ENCODE measurements at regions not wholly inside any gene's neighbourhood (a gene's known extent, or its start where the extent isn't known, plus 50 kb on each side); places are given as distances from the start of the nearest gene placed in this dataset.

DNA sequence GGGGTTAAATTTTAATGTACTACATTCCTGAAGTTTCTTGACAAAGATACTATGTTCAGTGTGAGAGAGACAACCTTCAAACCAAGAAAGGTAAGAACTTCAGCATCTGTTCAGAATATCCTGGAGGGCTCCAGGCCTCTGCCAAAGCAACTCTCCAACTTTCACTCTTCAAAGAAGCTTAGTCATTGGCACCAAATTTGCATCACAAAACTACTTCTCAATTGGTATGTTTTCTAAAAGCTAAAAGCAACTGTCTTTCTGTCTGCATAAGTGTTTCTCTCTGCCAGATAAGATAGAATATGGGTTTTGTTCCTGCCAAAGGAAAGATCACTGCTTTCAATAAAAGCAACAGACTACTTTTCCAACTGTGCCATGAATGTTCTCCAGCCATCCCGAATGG is 187.4 kb downstream of the SUCLA2 start:
- DNase-seq (ENCODE audit: low read depth, low spot score) = no peak
- ChIA-PET CTCF (interaction anchor here (1.0 to 1.1 kb wide), 2 partner anchors 15 to 225 kb away, joined by 3 to 4 read pairs; no protein-coding TSS in a partner anchor), POLR2A (interaction anchor here (0.6 kb wide), 1 partner anchor 64 kb away, joined by 4 read pairs; no protein-coding TSS in a partner anchor)
- H3K4me3 ChIP-seq (ENCODE audit: low read depth, low read length) = no peak overlapping the region
- TF ChIP-seq, protein P1, sequence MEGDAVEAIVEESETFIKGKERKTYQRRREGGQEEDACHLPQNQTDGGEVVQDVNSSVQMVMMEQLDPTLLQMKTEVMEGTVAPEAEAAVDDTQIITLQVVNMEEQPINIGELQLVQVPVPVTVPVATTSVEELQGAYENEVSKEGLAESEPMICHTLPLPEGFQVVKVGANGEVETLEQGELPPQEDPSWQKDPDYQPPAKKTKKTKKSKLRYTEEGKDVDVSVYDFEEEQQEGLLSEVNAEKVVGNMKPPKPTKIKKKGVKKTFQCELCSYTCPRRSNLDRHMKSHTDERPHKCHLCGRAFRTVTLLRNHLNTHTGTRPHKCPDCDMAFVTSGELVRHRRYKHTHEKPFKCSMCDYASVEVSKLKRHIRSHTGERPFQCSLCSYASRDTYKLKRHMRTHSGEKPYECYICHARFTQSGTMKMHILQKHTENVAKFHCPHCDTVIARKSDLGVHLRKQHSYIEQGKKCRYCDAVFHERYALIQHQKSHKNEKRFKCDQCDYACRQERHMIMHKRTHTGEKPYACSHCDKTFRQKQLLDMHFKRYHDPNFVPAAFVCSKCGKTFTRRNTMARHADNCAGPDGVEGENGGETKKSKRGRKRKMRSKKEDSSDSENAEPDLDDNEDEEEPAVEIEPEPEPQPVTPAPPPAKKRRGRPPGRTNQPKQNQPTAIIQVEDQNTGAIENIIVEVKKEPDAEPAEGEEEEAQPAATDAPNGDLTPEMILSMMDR (IDR thresholded peaks at IDR 0.05; ENCODE audit: insufficient read depth, low read length, missing control alignments) = no peak

DNA sequence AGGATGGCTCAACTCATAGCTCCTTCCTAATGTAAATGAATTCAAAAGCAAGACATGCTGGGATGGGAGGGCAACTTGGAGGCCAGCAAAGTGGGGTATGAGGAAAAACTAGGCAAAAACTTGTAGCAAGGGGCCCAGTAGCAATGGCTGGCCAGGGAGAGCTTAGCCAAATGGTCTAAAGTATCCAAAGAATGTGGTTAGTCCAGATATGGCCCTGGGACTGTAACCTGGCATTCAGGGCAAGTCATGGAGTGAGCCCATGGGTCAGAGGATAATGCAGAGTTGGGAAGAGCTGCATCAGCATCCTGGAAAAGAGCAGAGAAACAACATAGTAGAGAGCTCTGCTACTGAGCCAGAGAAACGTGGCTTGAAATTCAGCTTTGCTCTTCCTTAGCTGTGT is 191.7 kb downstream of the SUCLA2 start:
- H3K4me3 ChIP-seq (ENCODE audit: low read depth, low read length) = no peak overlapping the region
- CTCF ChIA-PET = interaction anchor here (1.1 to 1.7 kb wide), 3 partner anchors 11 to 229 kb away, joined by 3 to 8 read pairs (median 3); partner anchors contain the start of gene NUDT15
- no peak for DNase-seq (ENCODE audit: low read depth, low spot score)
- POLR2A ChIA-PET = no interaction called here
- TF ChIP-seq, protein P1 (IDR thresholded peaks at IDR 0.05; ENCODE audit: insufficient read depth, low read length, missing control alignments) = no peak

DNA sequence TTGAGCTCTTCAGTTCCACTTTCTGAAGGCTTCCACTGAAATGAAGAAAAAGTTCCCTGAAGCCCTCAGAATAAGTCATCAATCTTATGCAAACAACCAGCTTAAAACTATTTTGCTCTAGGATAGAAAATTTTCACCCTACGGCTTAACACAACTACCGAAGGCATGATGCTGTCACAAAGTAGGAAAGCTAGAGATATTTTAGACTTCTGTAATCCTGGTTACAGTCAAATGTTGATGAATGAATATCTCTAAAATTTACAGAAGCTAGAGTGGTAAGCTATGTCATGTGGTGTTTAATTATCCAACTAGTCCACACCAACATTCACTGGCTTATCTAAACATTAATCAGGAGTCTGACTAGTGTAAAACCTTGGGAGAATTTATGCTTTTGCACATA is 197.9 kb downstream of the SUCLA2 start:
- TF ChIP-seq, protein P1 (IDR thresholded peaks at IDR 0.05; ENCODE audit: insufficient read depth, low read length, missing control alignments) = no peak
- ChIA-PET POLR2A (no interaction called here), CTCF (interaction anchor here (0.7 to 1.4 kb wide), 4 partner anchors 8 to 291 kb away, joined by 3 to 5 read pairs (median 4); no protein-coding TSS in a partner anchor)
- no peak for DNase-seq (ENCODE audit: low read depth, low spot score)
- H3K4me3 ChIP-seq (ENCODE audit: low read depth, low read length) = no peak overlapping the region

DNA sequence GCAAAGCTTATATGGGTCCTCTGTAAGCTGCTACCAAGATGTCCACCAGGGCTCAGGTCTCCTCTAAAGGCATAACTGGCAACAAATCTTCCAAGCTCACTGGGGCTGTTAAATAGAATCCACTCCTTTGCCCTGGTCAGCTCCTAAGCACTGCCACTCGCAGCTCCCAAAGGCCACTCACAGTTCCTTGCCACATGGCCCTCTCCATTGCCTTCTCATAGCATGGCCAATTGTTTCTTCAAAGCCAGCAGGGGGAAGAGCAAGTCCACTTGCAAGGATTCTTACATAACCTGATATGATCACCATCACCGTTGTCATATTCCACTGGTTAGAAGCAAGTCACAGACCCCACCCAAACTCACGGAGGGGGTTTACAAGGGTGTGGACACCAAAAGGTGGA is 199.5 kb downstream of the SUCLA2 start:
- DNase-seq (ENCODE audit: low read depth, low spot score) = no peak
- TF ChIP-seq, protein P1 (IDR thresholded peaks at IDR 0.05; ENCODE audit: insufficient read depth, low read length, missing control alignments) = no peak
- ChIA-PET CTCF (no interaction called here), POLR2A (no interaction called here)
- H3K4me3 ChIP-seq (ENCODE audit: low read depth, low read length) = no peak overlapping the region

DNA sequence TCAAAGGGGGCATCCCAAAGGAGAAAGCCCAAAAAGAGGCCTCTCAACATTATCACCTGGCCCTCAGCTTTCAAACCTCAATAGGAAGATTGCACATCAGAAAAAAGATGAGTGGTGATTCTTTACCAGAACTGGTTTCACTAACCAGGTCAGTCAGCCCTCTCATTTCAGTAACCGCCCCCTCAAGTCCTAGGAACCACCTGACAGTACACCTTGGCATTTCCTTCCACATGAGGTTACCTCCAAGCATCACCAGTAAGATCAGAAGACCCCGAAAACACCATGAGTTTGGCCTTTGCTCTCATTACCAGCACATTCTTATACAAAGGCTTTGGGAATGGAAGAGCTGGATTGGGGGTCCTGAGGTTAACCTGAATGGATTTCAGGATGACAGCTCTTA is 200.5 kb downstream of the SUCLA2 start:
- CTCF ChIA-PET = interaction anchor here (0.8 to 1.4 kb wide), 3 partner anchors 185 to 1036 kb away, joined by 3 to 5 read pairs (median 3); no protein-coding TSS in a partner anchor
- H3K4me3 ChIP-seq (ENCODE audit: low read depth, low read length) = no peak overlapping the region

GRCh38 chr13:47798906-47799305 is 202.2 kb downstream of the SUCLA2 start:
- CTCF ChIA-PET = interaction anchor here (0.8 to 2.0 kb wide), 13 partner anchors 11 to 973 kb away, joined by 3 to 8 read pairs (median 4); no protein-coding TSS in a partner anchor
- DNase-seq (ENCODE audit: low read depth, low spot score) = no peak
- POLR2A ChIA-PET = no interaction called here
- no peak overlapping the region for H3K4me3 ChIP-seq (ENCODE audit: low read depth, low read length)
- TF ChIP-seq, protein P1 (IDR thresholded peaks at IDR 0.05; ENCODE audit: insufficient read depth, low read length, missing control alignments) = peak; percentile 25

More for the DNA sequence above, 200.5 kb downstream of the SUCLA2 start:
- no peak for DNase-seq (ENCODE audit: low read depth, low spot score)
- TF ChIP-seq, protein P1 (IDR thresholded peaks at IDR 0.05; ENCODE audit: insufficient read depth, low read length, missing control alignments) = no peak
- POLR2A ChIA-PET = no interaction called here

Measured in AG04449 (cell line).